ENCODE measurements at regions not wholly inside any gene's neighbourhood (a gene's known extent, or its start where the extent isn't known, plus 50 kb on each side); places are given as distances from the start of the nearest gene placed in this dataset.

DNA sequence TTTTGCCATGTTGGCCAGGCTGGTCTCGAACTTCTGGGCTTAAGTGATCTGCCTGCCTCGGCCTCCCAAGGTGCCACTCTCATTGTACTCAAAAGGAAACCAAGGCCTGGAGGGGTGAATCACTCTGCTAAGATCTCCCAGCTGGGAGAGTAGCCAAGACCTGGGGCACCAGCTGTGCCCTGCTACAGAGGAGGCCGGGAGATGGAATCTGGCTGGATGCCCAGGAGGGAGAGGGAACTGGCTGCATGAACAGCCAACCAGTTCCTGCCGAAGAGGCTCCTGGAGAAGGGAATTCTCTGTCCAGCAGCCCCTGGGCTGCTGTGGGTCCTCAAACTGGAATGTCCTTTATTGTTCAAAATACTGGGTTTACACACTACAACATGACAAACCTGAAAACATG lies 238.7 kb upstream of the CIBAR2 start:
- H4K20me1 ChIP-seq (ENCODE audit: insufficient read depth, low read length), result peaks cover 91% of the 10 kb centered on the region

DNA sequence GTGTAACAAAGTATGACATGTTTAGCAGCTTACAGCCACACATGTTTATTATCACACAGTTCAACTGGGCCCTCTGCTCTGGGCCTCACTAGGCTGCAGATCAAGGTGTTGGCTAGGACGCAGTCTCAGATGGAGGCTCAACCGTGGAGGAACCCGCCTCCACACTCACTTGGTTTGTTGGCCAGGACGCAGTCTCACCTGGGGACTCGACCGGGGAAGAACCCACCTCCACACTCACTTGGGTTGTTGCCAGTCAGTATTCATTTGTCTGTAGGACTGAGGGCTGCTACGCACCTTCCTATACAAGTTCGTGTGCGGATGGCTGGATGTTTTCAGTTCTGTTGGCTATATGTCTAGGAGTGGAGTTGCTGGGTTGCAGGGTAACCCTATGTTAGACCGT lies 240.7 kb upstream of the CIBAR2 start:
- Histone ChIP-seq H3K27ac (ENCODE audit: low read depth, low read length) (no peak overlapping the region), H3K79me2 (ENCODE audit: insufficient read depth, low read length) (no peaks in the 10 kb centered on the region), H2AFZ (ENCODE audit: low read depth, low read length) (no peak overlapping the region), H3K9ac (ENCODE audit: low read length) (no peak overlapping the region), H4K20me1 (ENCODE audit: insufficient read depth, low read length) (peaks cover 81% of the 10 kb centered on the region), H3K4me1 (ENCODE audit: insufficient read depth, low read length) (peaks cover 15% of the 10 kb centered on the region), H3K27me3 (ENCODE audit: insufficient read depth, low read length) (peaks cover 7% of the 10 kb centered on the region), H3K36me3 (ENCODE audit: insufficient read depth, low read length) (no peaks in the 10 kb centered on the region), H3K9me3 (ENCODE audit: insufficient read depth, low read depth, low read length) (peaks cover 6% of the 10 kb centered on the region), H3K4me2 (ENCODE audit: low read length) (no peak overlapping the region), H3K4me3 (ENCODE audit: insufficient read depth, low read depth, low read length) (no peak overlapping the region)
- Mint-ChIP-seq H3K4me3 (ENCODE audit: unreplicated experiment) (no peak overlapping the region), H3K36me3 (ENCODE audit: low read depth, unreplicated experiment) (peaks cover 8% of the 10 kb centered on the region), H3K27me3 (ENCODE audit: low read depth, unreplicated experiment) (peaks cover 7% of the 10 kb centered on the region), H3K27ac (ENCODE audit: unreplicated experiment) (peak overlapping the region; percentile 84), H3K9me3 (ENCODE audit: unreplicated experiment) (peaks cover 6% of the 10 kb centered on the region), H3K4me1 (ENCODE audit: low read depth, unreplicated experiment) (peaks cover 16% of the 10 kb centered on the region)
- TF ChIP-seq EZH2 (IDR thresholded peaks at IDR 0.05; ENCODE audit: insufficient read depth, low read length), result no peak
- TF ChIP-seq, protein P1, sequence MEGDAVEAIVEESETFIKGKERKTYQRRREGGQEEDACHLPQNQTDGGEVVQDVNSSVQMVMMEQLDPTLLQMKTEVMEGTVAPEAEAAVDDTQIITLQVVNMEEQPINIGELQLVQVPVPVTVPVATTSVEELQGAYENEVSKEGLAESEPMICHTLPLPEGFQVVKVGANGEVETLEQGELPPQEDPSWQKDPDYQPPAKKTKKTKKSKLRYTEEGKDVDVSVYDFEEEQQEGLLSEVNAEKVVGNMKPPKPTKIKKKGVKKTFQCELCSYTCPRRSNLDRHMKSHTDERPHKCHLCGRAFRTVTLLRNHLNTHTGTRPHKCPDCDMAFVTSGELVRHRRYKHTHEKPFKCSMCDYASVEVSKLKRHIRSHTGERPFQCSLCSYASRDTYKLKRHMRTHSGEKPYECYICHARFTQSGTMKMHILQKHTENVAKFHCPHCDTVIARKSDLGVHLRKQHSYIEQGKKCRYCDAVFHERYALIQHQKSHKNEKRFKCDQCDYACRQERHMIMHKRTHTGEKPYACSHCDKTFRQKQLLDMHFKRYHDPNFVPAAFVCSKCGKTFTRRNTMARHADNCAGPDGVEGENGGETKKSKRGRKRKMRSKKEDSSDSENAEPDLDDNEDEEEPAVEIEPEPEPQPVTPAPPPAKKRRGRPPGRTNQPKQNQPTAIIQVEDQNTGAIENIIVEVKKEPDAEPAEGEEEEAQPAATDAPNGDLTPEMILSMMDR (IDR thresholded peaks at IDR 0.05; ENCODE audit: insufficient read depth, low read depth, low read length), result no peak
- DNase-seq (ENCODE audit: low read depth) (no peak), FAIRE-seq (no peak)

More for the DNA sequence above, 238.7 kb upstream of the CIBAR2 start:
- H3K36me3 ChIP-seq (ENCODE audit: insufficient read depth, low read length), result no peaks in the 10 kb centered on the region
- no peak overlapping the region for H3K9ac ChIP-seq (ENCODE audit: low read length)
- H3K27me3 Mint-ChIP-seq (ENCODE audit: low read depth, unreplicated experiment), result peaks cover 9% of the 10 kb centered on the region
- no peak overlapping the region for H3K27ac ChIP-seq (ENCODE audit: low read depth, low read length)
- no peak overlapping the region for H2AFZ ChIP-seq (ENCODE audit: low read depth, low read length)
- peaks cover 15% of the 10 kb centered on the region for H3K4me1 ChIP-seq (ENCODE audit: insufficient read depth, low read length)
- TF ChIP-seq, protein P1 (IDR thresholded peaks at IDR 0.05; ENCODE audit: insufficient read depth, low read depth, low read length), result no peak
- no peak for TF ChIP-seq EZH2 (IDR thresholded peaks at IDR 0.05; ENCODE audit: insufficient read depth, low read length)
- no peaks in the 10 kb centered on the region for H3K79me2 ChIP-seq (ENCODE audit: insufficient read depth, low read length)
- peaks cover 6% of the 10 kb centered on the region for H3K9me3 Mint-ChIP-seq (ENCODE audit: unreplicated experiment)
- peaks cover 7% of the 10 kb centered on the region for H3K27me3 ChIP-seq (ENCODE audit: insufficient read depth, low read length)
- H3K4me3 ChIP-seq (ENCODE audit: insufficient read depth, low read depth, low read length), result no peak overlapping the region
- no peak overlapping the region for H3K4me2 ChIP-seq (ENCODE audit: low read length)
- FAIRE-seq (no peak), DNase-seq (ENCODE audit: low read depth) (peak; percentile 90)
- H3K9me3 ChIP-seq (ENCODE audit: insufficient read depth, low read depth, low read length), result peaks cover 6% of the 10 kb centered on the region
- H3K4me3 Mint-ChIP-seq (ENCODE audit: unreplicated experiment), result no peak overlapping the region
- peaks cover 8% of the 10 kb centered on the region for H3K36me3 Mint-ChIP-seq (ENCODE audit: low read depth, unreplicated experiment)
- peaks cover 16% of the 10 kb centered on the region for H3K4me1 Mint-ChIP-seq (ENCODE audit: low read depth, unreplicated experiment)
- H3K27ac Mint-ChIP-seq (ENCODE audit: unreplicated experiment), result no peak overlapping the region

DNA sequence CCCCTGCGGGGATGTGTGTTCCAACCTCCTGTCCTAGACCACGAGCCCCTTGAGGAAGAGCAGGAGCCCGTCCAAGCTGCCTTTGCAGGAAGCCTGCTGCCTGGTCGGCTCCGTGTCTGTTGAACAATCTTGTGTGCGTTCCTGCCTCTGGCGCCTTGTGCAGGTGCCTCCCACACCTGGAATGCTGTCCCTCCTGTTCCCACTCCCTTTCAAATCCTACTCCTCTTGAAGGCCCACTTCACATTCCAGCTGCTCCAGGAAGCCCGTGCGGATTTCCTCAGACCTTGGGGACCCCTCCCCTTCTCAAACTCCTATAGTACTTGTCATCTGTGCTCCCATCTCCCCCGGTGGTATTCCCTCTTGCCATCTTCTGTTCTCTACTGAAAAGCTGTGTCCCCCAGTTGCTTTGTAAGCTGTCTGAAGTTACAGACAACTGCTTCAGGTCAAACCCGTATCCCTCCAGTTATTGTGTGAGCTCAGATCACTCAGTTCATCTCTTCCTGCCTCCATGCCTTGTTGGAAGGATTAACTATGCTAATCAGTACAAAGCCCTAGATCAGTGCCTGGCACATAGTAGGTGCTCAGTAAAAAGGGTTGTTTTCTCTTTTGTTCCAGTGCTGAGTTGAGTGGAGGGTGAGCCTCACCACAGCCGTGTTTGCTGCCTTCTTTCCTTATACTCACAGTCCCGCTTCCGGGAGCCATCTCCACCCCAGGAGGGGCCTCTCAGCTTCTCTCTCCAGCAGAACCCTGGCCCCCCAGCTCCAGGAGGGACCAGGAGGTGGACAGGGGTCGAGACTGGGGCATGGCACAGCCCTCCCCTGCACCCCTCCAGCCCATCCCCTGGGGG lies 241.8 kb upstream of the CIBAR2 start:
- Histone ChIP-seq H2AFZ (ENCODE audit: low read depth, low read length) (no peak overlapping the region), H3K4me1 (ENCODE audit: insufficient read depth, low read length) (peaks cover 18% of the 10 kb centered on the region), H3K36me3 (ENCODE audit: insufficient read depth, low read length) (no peaks in the 10 kb centered on the region), H4K20me1 (ENCODE audit: insufficient read depth, low read length) (peaks cover 79% of the 10 kb centered on the region), H3K27me3 (ENCODE audit: insufficient read depth, low read length) (peaks cover 2% of the 10 kb centered on the region), H3K79me2 (ENCODE audit: insufficient read depth, low read length) (no peaks in the 10 kb centered on the region), H3K4me3 (ENCODE audit: insufficient read depth, low read depth, low read length) (no peak overlapping the region), H3K27ac (ENCODE audit: low read depth, low read length) (peak overlapping the region; percentile 9), H3K9me3 (ENCODE audit: insufficient read depth, low read depth, low read length) (peaks cover 6% of the 10 kb centered on the region), H3K9ac (ENCODE audit: low read length) (peak overlapping the region; percentile 20), H3K4me2 (ENCODE audit: low read length) (peak overlapping the region; percentile 41)
- no peak overlapping the region for H3K4me3 Mint-ChIP-seq (ENCODE audit: unreplicated experiment)
- TF ChIP-seq EZH2 (IDR thresholded peaks at IDR 0.05; ENCODE audit: insufficient read depth, low read length), result no peak
- TF ChIP-seq, protein P1 (IDR thresholded peaks at IDR 0.05; ENCODE audit: insufficient read depth, low read depth, low read length), result no peak
- no peak for FAIRE-seq
- no peak overlapping the region for H3K27ac Mint-ChIP-seq (ENCODE audit: unreplicated experiment)
- no peak for DNase-seq (ENCODE audit: low read depth)
- H3K4me1 Mint-ChIP-seq (ENCODE audit: low read depth, unreplicated experiment), result peaks cover 16% of the 10 kb centered on the region
- H3K9me3 Mint-ChIP-seq (ENCODE audit: unreplicated experiment), result peaks cover 6% of the 10 kb centered on the region
- peaks cover 8% of the 10 kb centered on the region for H3K36me3 Mint-ChIP-seq (ENCODE audit: low read depth, unreplicated experiment)
- peaks cover 6% of the 10 kb centered on the region for H3K27me3 Mint-ChIP-seq (ENCODE audit: low read depth, unreplicated experiment)
